NB4 (cell line): ENCODE measurements at regions not wholly inside any gene's neighbourhood (a gene's known extent, or its start where the extent isn't known, plus 50 kb on each side); places are given as distances from the start of the nearest gene placed in this dataset.
"Not testable (repeated sequence)": the region's sequence is repeated elsewhere in the genome, so short reads cannot be mapped to it uniquely, and the experiment has no call there.

ENCODE experiments used
- DNase-seq: peaks from one replicate; pipeline ENCODE4 v3.0.0; 2010; ENCODE audit warnings: low read depth
- H3K4me3 ChIP-seq: one replicate; pipeline ENCODE4 v1.5.1; 2011; ENCODE audit warnings: mild to moderate bottlenecking, low read depth, low read length, moderate library complexity

DNA sequence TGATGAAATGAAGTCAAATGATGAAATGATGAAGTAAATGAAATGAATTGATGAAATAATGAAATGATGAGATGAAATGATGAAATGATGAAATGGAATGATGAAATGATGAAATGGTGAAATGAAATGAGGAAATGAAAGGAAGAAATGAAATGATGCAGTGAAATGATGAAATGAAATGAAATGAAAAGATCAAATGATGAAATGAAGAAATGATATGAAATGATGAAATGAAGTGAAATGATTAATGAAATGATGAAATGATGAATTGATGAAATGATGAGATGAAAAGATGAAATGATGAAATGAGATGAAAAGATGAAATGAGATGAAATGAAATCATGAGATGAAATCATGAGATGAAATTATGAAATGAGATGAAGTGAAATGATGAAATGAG lies 139.2 kb upstream of the ERV3-1 start:
- H3K4me3 ChIP-seq, DNase-seq: not testable (repeated sequence)

DNA sequence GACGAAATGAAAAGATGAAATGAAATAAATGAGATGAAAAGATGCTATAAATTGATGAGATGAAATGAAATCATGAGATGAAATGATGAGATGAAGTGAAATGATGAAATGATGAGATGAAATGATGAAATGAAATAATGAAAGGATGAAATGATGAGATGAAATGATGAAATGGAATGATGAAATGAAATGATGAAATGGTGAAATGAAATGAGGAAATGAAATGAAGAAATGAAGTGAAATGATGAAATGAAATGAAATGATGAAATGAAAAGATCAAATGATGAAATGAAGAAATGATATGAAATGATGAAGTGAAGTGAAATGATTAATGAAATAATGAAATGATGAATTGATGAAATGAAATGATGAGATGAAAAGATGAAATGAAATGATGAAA lies 138.5 kb upstream of the ERV3-1 start:
- H3K4me3 ChIP-seq, DNase-seq: not testable (repeated sequence)

DNA sequence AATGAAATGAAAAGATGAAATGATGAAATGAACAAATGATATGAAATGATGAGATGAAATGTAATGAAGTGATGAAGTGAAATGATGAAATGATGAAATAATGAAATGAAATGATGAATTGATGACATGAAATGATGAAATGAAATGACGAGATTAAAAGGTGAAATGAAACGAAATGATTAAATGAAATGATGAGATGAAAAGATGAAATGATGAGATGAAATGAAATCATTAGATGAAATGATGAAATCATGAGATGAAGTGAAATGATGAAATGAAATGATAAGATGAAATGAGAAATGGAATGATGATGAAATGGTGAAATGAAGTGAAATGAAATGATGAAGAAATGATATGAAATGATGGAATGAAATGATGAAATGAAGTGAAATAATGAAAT lies 138.1 kb upstream of the ERV3-1 start:
- not testable (repeated sequence) for DNase-seq, H3K4me3 ChIP-seq

DNA sequence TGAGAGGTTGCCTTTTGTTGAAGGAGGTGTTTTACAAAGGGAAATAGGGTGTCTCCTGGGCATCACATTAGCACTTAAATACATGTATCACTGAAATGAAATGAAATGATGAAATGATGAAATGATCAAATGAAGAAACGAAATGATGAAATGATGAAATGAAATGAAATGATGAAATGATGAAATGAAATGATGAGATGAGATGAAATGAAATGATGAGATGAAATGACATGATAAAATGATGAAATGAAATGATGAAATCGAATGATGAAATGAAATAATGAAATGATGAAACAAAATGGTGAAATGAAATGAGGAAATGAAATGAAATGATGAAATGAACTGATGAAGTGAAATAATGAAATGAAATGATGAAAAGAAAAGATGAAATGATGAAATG lies 137.6 kb upstream of the ERV3-1 start:
- not testable (repeated sequence) for DNase-seq, H3K4me3 ChIP-seq

DNA sequence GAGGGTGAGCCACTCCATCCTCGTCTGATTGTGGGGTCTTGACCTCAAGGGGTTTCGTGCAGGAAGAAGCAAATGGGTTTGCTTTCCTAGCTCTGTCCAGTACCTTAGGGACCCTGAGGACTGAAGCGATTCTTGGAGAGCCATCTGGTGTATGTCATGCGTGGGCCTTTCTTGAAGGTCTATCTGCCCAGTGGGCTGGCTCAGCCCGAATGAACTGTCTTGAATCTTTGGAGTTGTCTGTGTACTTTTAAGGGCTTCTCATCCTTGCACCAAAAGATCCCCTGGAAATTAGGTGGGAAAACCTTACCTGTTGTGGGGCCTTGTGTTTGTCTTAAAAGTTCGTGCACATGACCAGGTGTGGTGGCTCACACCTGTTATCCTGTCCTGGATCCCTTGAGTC lies 135.4 kb upstream of the ERV3-1 start:
- DNase-seq, H3K4me3 ChIP-seq: not testable (repeated sequence)

DNA sequence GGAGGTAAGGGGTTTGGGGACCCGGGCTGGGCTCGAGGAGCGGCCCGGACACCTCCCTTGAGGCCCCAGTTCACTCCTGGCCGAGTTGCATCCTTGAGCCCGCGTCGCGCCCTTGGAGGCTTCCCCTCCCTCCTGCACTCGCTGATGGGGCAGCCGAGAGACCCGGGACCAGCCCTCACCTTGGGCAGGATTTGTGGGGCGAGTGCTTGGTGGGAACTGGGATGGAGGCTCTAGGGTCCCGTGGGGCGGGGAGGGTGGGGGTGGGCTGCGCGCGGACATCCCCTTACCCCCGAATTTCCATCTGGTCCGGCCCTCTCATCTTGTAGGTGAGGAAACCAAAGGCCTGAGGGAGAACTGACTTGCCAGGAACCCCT lies 134.9 kb upstream of the ERV3-1 start:
- not testable (repeated sequence) for H3K4me3 ChIP-seq
- peak; percentile 3 for DNase-seq

DNA sequence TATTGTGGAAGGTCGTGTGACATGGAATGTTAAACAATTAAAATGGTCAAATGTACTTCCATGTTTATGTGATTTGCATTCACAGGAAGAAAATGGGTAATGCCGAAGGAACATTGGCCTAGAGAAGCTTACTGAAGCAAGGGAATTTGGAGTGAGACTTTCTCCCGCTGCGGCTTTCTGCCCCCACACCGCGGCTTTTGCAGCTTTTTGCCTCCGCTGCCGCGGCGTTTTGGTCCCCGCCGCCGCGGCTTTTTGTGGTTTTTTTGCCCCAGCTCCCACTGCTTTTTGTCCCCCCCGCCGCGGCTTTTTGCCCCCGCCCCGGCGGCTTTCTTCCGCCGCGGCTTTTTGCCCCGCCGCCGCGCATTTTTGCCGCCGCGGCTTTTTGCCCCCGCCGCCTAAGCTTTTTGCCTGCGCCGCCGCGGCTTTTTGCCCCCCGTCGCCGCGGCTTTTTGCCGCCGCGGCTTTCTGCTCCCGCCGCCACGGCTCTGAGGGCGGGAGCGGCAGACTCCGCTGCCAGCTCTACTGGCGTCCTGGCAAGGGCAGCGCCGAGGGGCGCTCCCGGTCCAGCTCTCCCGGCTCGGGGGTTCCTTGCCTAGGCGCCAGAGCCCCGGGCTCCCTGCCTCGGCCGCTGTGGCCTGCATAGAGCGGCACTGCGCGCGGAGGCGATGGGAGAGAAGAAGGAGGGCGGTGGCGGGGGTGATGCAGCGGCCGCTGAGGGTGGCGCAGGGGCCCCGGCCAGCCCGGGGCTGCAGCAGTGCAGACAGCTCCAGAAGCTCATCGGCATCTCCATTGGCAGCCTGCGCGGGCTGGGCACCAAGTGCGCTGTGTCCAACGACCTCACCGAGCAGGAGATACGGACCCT lies 134.3 kb upstream of the ERV3-1 start:
- DNase-seq, result peak; percentile 16
- not testable (repeated sequence) for H3K4me3 ChIP-seq

DNA sequence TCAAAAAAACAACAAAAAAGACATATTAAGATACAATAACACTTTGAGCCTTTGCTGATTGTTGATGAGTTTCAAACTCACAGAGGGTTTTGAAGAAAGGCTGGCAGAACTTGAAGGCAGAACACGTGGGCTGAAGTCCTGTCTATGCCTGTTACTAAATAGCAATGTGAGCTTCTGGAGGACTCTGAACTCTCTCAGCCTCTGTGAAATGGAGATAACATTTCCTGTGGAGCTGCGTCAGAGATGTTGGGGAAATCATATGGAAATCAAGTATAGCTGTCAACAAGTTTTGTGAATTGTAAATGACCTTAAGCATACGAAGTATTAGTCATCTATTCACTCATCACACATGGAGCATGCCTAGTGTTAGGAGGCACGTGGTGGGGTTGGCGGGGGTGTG lies 130.4 kb upstream of the ERV3-1 start:
- not testable (repeated sequence) for DNase-seq, H3K4me3 ChIP-seq

DNA sequence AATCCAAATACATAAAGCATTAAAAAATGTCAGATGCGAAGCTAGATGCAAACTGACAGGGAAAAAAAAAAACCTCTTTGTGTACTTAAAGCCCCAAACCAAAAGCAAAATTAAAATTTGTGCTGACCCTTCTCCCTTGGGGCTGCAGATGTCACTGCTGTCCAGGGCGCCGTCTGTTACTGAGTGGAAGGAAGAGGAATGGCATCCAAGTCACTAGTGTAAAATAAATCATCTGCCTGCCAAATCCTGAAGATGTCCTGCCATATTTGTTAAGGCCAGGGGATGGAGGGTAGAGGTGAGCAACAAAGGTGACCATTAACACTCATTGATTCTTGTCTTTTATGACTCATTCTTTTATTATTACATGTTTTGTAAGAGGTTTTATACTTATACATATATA lies 126.6 kb upstream of the ERV3-1 start:
- H3K4me3 ChIP-seq, DNase-seq: not testable (repeated sequence)

DNA sequence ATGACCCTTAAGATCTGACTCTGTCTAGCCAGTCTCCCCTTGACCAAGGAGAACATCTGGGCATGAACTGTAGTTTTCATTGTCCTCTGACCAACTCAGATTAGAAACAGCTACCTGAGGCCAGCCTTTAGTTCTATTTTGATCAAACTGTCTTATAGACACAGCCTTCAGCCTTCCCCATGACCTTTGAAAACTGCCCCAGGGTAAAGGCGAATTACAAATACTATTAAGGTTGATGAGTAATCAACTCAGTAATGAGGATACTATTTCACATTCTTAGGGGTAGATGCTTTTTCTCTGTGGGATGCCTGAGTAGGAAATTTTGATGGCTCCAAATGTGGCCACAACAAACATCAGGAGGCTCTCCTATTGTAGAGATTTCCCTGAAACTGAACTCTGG lies 125.8 kb upstream of the ERV3-1 start:
- H3K4me3 ChIP-seq, DNase-seq: not testable (repeated sequence)

DNA sequence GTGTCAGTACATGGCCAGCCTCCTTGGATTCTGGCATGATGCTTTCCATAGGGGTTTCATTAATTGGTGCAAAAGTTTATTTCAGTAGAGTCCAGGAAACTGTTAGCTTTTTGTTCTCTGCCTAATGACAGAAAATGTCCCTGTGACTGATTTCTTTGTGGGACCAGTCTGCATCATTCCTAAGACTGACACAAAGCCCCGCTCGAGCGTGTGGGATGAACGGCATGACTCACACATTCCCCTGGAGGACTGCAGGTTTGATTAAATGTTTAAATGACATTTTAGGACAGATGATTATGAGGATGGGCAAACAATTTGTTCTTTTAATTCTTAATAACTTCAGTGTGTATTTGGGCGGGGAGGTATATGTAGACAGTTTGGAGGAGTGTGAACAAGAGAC lies 120.9 kb upstream of the ERV3-1 start:
- not testable (repeated sequence) for H3K4me3 ChIP-seq, DNase-seq

DNA sequence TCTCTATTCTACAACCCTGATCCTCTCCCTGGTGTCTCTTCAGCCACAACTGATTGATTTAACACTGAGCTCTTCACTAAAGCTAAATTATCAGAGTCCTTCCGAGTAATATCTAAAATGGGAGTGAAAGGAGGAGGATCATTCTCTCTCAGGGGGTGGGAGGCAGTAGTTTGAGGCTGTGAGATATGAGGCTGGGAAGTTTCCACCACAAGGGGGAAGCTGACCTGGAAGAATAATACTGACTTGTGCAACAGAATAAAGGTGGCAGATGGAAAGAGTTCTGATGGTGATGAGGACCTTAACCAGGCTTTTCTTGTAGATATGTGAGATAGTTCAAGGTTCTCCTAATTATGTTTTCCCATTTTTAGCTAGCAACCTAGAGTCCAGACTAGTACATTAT lies 118.1 kb upstream of the ERV3-1 start:
- DNase-seq, H3K4me3 ChIP-seq: not testable (repeated sequence)

DNA sequence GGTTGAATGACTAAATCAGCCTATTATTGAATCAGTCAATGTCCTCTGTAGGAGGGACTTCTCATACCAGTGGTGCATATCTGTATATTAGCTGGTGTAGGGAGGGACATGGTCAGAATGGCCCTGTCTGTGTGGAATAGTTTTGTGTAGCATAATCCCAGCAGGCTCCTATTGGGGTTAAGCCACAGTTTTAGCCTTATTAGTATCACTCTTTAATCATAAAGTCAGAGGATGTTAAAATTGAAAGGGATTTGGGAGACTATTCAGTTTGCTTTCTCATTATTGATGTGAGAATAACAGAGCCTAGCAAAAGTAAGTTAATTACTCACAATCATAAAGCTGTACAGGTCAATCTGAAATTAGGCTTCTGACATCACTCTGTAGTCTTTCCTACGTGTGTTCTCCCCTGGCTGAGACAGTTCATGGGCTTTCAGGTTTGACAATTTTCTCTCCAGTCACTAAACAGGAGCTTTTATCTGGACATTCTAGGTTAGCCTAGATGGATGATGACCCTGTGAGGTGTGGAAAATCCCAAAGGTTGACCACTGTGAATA lies 99.2 kb upstream of the ERV3-1 start:
- H3K4me3 ChIP-seq, DNase-seq: not testable (repeated sequence)

DNA sequence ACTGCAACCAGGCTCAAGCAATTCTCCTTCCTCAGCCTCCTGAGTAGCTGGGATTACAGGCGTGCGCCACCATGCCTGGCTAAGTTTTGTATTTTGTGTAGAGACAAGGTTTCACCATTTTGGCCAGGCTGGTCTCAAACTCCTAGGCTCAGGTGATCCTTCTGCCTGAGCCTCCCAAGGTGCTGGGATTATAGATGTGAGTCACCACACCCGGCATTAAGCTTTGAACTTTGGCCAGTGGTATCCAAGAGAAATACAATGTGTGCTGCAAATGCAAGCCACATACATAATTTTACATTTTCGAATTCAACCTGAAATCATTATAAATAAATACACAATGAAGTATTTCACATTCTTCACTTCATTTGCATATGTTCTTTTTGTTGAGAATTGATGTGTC lies 94.0 kb upstream of the ERV3-1 start:
- H3K4me3 ChIP-seq, DNase-seq: not testable (repeated sequence)

DNA sequence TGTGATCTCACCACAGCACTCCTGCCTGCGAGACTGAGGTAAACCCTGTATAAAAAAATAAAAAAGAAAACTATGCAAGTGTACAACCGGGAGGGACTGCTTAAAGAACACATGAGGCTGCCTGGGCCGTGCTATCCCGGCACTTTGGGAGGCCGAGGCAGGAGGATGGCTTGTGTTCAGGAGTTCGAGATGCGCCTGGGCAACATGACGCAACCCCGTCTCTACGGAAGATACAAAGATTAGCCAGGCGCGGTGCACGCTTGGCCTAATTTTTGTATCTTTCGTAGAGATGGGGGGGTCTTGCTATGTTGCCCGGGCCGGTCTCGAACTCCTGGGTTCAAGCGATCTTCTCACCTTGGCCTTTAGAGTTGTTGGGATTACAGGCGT lies 75.2 kb upstream of the ERV3-1 start:
- peak; percentile 21 for DNase-seq
- H3K4me3 ChIP-seq, result peak overlapping the region; percentile 73
